Neural progenitor cell (in vitro differentiated cells): ENCODE measurements at regions not wholly inside any gene's neighbourhood (a gene's known extent, or its start where the extent isn't known, plus 50 kb on each side); places are given as distances from the start of the nearest gene placed in this dataset.

Source experiments
- DNase-seq: peaks from one replicate; pipeline ENCODE4 v3.0.0-alpha.2; 2016; ENCODE audit warnings: low spot score
- H2AFZ ChIP-seq: fragments of 200-600 bp; sonication (generic); replicated peaks from 2 replicates; pipeline ENCODE4 v1.6.1; 2016; ENCODE audit warnings: antibody characterized with exemption
- H3F3A ChIP-seq: fragments of 200-600 bp; sonication (generic); 2 replicates; pipeline ENCODE4 v1.6.1; 2016; ENCODE audit warnings: antibody characterized with exemption, low read depth
- H3K27ac ChIP-seq: fragments of 200-600 bp; sonication (generic); 2 replicates; pipeline ENCODE4 v1.5.1; 2016; ENCODE audit warnings: mild to moderate bottlenecking
- H3K27me3 ChIP-seq: fragments of 200-600 bp; sonication (generic); 2 replicates; pipeline ENCODE4 v1.6.1; 2016; ENCODE audit warnings: mild to moderate bottlenecking, moderate library complexity
- H3K36me3 ChIP-seq: fragments of 200-600 bp; sonication (generic); 2 replicates; pipeline ENCODE4 v1.5.1; 2016
- H3K4me1 ChIP-seq: fragments of 200-600 bp; sonication (generic); 2 replicates; pipeline ENCODE4 v1.6.1; 2016; ENCODE audit warnings: mixed run types
- H3K4me2 ChIP-seq: fragments of 200-600 bp; sonication (generic); 2 replicates; pipeline ENCODE4 v1.6.1; 2016
- H3K4me3 ChIP-seq: fragments of 200-600 bp; sonication (generic); 2 replicates; pipeline ENCODE4 v1.5.1; 2016
- H3K79me2 ChIP-seq: fragments of 200-600 bp; sonication (generic); 2 replicates; pipeline ENCODE4 v1.6.1; 2016; ENCODE audit warnings: low read depth
- H3K9ac ChIP-seq: fragments of 200-600 bp; sonication (generic); 2 replicates; pipeline ENCODE4 v1.6.1; 2016
- H3K9me3 ChIP-seq: fragments of 200-600 bp; sonication (generic); 2 replicates; pipeline ENCODE4 v1.5.1; 2016; ENCODE audit warnings: low read depth
- H4K20me1 ChIP-seq: fragments of 200-600 bp; sonication (generic); 2 replicates; pipeline ENCODE4 v1.6.1; 2016; ENCODE audit warnings: low read depth
- H3K27ac Mint-ChIP-seq: 3 replicates; pipeline ENCODE4 v1.8.0; 2021; ENCODE audit warnings: mixed read lengths
- H3K27me3 Mint-ChIP-seq: 2 replicates; pipeline ENCODE4 v1.8.0; 2022; ENCODE audit warnings: low read depth, mild to moderate bottlenecking, inconsistent platforms, moderate library complexity, mixed read lengths; ENCODE audit not compliant: insufficient read depth
- H3K36me3 Mint-ChIP-seq: 3 replicates; pipeline ENCODE4 v1.8.0; 2021; ENCODE audit warnings: mixed read lengths
- H3K4me1 Mint-ChIP-seq: 3 replicates; pipeline ENCODE4 v1.8.0; 2021; ENCODE audit warnings: mixed read lengths
- H3K4me3 Mint-ChIP-seq: 3 replicates; pipeline ENCODE4 v1.8.0; 2021; ENCODE audit warnings: mild to moderate bottlenecking, moderate library complexity, mixed read lengths
- H3K9me3 Mint-ChIP-seq: 3 replicates; pipeline ENCODE4 v1.8.0; 2020; ENCODE audit warnings: mixed read lengths
- CTCF ChIP-seq: fragments of 200-600 bp; sonication (generic); IDR thresholded peaks from 2 replicates; pipeline ENCODE4 v1.5.1; 2017; ENCODE audit warnings: antibody characterized with exemption, mild to moderate bottlenecking
- EZH2 ChIP-seq: fragments of 200-600 bp; sonication (generic); IDR thresholded peaks from 2 replicates; pipeline ENCODE4 v1.6.1; 2017; ENCODE audit warnings: antibody characterized with exemption, mild to moderate bottlenecking, moderate library complexity
- EZH2phosphoT487 ChIP-seq: fragments of 200-600 bp; sonication (generic); IDR thresholded peaks from 2 replicates; pipeline ENCODE4 v1.6.1; 2017; ENCODE audit warnings: antibody characterized with exemption

GRCh38 chr1:86229405-86229975 is 72.9 kb upstream of the COL24A1 start:
- no peak overlapping the region for H3K4me3 Mint-ChIP-seq
- Histone ChIP-seq H3K27me3 (no peaks in the 10 kb centered on the region), H3K9me3 (no peaks in the 10 kb centered on the region), H3K79me2 (no peaks in the 10 kb centered on the region), H3F3A (no peaks in the 10 kb centered on the region), H2AFZ (no peak overlapping the region), H3K4me3 (no peak overlapping the region), H4K20me1 (no peaks in the 10 kb centered on the region), H3K4me2 (no peak overlapping the region), H3K4me1 (no peaks in the 10 kb centered on the region), H3K9ac (no peak overlapping the region), H3K36me3 (no peaks in the 10 kb centered on the region), H3K27ac (no peak overlapping the region)
- no peak overlapping the region for H3K27ac Mint-ChIP-seq
- H3K27me3 Mint-ChIP-seq: no peaks in the 10 kb centered on the region
- no peaks in the 10 kb centered on the region for H3K36me3 Mint-ChIP-seq
- no peaks in the 10 kb centered on the region for H3K9me3 Mint-ChIP-seq
- DNase-seq: no peak
- TF ChIP-seq EZH2 (no peak), EZH2phosphoT487 (no peak), CTCF (no peak)
- peaks cover 16% of the 10 kb centered on the region for H3K4me1 Mint-ChIP-seq

- no peak for TF ChIP-seq EZH2phosphoT487
- TF ChIP-seq EZH2: no peak
- no peak for TF ChIP-seq CTCF
- H3K4me1 ChIP-seq: no peaks in the 10 kb centered on the region
- Mint-ChIP-seq H3K27me3 (no peaks in the 10 kb centered on the region), H3K36me3 (no peaks in the 10 kb centered on the region), H3K27ac (no peak overlapping the region), H3K4me3 (no peak overlapping the region), H3K4me1 (peaks cover 16% of the 10 kb centered on the region), H3K9me3 (no peaks in the 10 kb centered on the region)
- H3K79me2 ChIP-seq: no peaks in the 10 kb centered on the region
- H3K36me3 ChIP-seq: no peaks in the 10 kb centered on the region
- no peaks in the 10 kb centered on the region for H3K27me3 ChIP-seq
- no peak overlapping the region for H3K4me2 ChIP-seq
- no peak overlapping the region for H3K4me3 ChIP-seq
- H3K9me3 ChIP-seq: no peaks in the 10 kb centered on the region
- H3K9ac ChIP-seq: no peak overlapping the region
- no peak for DNase-seq
- no peak overlapping the region for H3K27ac ChIP-seq
- no peak overlapping the region for H2AFZ ChIP-seq
- no peaks in the 10 kb centered on the region for H4K20me1 ChIP-seq
- no peaks in the 10 kb centered on the region for H3F3A ChIP-seq
These were observed 72.0 kb upstream of the COL24A1 start for GRCh38 chr1:86228546-86228945.

GRCh38 chr1:86227026-86227425 is 70.5 kb upstream of the COL24A1 start:
- no peak overlapping the region for H3K27ac ChIP-seq
- H3K27ac Mint-ChIP-seq: no peak overlapping the region
- H3F3A ChIP-seq: no peaks in the 10 kb centered on the region
- DNase-seq: no peak
- TF ChIP-seq CTCF: no peak
- TF ChIP-seq EZH2: no peak
- TF ChIP-seq EZH2phosphoT487: no peak
- no peak overlapping the region for H3K4me3 ChIP-seq
- no peaks in the 10 kb centered on the region for H3K36me3 ChIP-seq
- no peak overlapping the region for H3K9ac ChIP-seq
- no peaks in the 10 kb centered on the region for H3K27me3 Mint-ChIP-seq
- H3K9me3 Mint-ChIP-seq: no peaks in the 10 kb centered on the region
- no peaks in the 10 kb centered on the region for H4K20me1 ChIP-seq
- H3K27me3 ChIP-seq: no peaks in the 10 kb centered on the region
- no peak overlapping the region for H3K4me3 Mint-ChIP-seq
- H3K4me2 ChIP-seq: no peak overlapping the region
- no peaks in the 10 kb centered on the region for H3K36me3 Mint-ChIP-seq
- H3K79me2 ChIP-seq: no peaks in the 10 kb centered on the region
- no peak overlapping the region for H2AFZ ChIP-seq
- H3K9me3 ChIP-seq: no peaks in the 10 kb centered on the region
- H3K4me1 Mint-ChIP-seq: peaks cover 16% of the 10 kb centered on the region
- H3K4me1 ChIP-seq: no peaks in the 10 kb centered on the region
